ENCODE measurements at regions not wholly inside any gene's neighbourhood (a gene's known extent, or its start where the extent isn't known, plus 50 kb on each side); places are given as distances from the start of the nearest gene placed in this dataset.

DNA sequence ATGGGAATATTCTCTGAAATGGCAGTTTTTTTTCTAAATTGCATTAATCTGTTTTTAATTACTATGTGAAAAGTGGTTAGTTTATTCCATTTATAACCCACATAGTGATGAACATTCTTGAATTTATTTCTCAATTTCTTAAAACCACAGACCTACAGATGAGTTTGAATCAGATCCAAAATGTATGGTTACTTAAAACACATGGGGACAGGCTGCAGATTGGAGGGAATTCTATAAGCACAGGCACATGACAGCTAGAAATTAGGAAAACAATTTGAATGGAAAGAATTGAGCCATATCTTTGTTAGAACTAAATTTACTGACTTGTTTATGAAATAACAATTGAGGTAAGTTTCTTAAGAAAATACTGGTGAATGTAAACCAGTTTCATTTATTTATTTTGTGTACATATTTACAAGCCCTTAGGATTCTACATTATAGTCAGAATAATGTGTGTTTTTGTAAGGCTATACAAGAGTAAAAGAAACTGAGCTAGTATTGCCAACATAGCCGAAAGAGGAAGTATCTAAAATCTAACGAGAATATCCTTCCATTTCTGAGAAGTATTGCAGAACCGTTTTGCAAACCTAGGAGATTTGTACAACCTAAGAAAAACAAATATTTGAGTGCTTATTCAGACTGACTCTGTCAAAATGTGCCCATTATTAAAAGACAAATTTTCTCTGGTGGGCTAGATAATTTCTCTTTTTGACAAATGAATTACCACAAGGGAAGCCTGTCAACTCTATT lies 434.3 kb upstream of the SEMA3D start:
- Histone ChIP-seq H3K4me3 (replicated peaks in 1 of 3) (no peak overlapping the region), H3K27me3 (no peaks in the 10 kb centered on the region), H3K4me1 (no peaks in the 10 kb centered on the region), H3K9me3 (no peaks in the 10 kb centered on the region), H3K36me3 (no peaks in the 10 kb centered on the region), H3K27ac (no peak overlapping the region)
- WGBS, 2 donors: 55 to 69% methylated on average over 3 of the region's 3 CpGs
- DNase-seq: no peak
- intact Hi-C loops (cut with DNase I): no loop called here
- no peak for TF ChIP-seq CTCF (IDR thresholded peaks at IDR 0.05)
- no peak for TF ChIP-seq POLR2A (IDR thresholded peaks at IDR 0.05)

DNA sequence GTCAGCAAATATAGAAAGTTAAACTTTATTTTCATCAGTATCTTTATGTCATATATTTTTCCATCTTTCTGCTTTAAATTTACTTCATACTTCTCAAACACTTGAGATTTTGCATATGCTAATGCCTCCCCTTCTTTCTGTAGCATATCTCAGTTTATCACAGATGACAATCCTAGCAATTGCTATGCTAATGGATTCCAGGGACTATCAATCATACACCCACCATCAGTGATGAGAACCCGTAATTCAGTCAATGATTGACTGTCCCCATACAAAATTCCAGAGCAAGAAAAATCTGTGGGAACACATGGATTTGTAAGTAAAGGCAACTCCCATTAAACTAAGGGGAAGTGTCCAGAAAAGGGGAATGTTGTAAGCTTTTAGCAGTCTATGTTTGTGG lies 432.4 kb upstream of the SEMA3D start:
- Histone ChIP-seq H3K4me3 (replicated peaks in 1 of 3) (no peak overlapping the region), H3K27me3 (no peaks in the 10 kb centered on the region), H3K9me3 (no peaks in the 10 kb centered on the region), H3K36me3 (no peaks in the 10 kb centered on the region), H3K4me1 (no peaks in the 10 kb centered on the region), H3K27ac (no peak overlapping the region)
- intact Hi-C loops (cut with DNase I): no loop called here
- 82 to 83% methylated on average over 1 of the region's 1 CpG for WGBS, 2 donors
- no peak for DNase-seq
- TF ChIP-seq CTCF (IDR thresholded peaks at IDR 0.05): no peak
- TF ChIP-seq POLR2A (IDR thresholded peaks at IDR 0.05): no peak

- intact Hi-C loops (cut with DNase I): no loop called here
- H3K36me3 ChIP-seq: no peaks in the 10 kb centered on the region
- TF ChIP-seq CTCF (IDR thresholded peaks at IDR 0.05) (no peak), POLR2A (IDR thresholded peaks at IDR 0.05) (no peak)
- WGBS, 2 donors: 94 to 96% methylated on average over 4 to 5 of the region's 5 CpGs
- H3K4me3 ChIP-seq (replicated peaks in 1 of 3): no peak overlapping the region
- no peak for DNase-seq
- no peak overlapping the region for H3K27ac ChIP-seq
- H3K4me1 ChIP-seq: no peaks in the 10 kb centered on the region
- H3K9me3 ChIP-seq: no peaks in the 10 kb centered on the region
- H3K27me3 ChIP-seq: no peaks in the 10 kb centered on the region
Measured at GRCh38 chr7:85614684-85615083, 427.8 kb upstream of the SEMA3D start.

- intact Hi-C loops (cut with DNase I): no loop called here
- Histone ChIP-seq H3K36me3 (no peaks in the 10 kb centered on the region), H3K4me3 (replicated peaks in 1 of 3) (no peak overlapping the region), H3K9me3 (no peaks in the 10 kb centered on the region), H3K27me3 (no peaks in the 10 kb centered on the region), H3K27ac (no peak overlapping the region), H3K4me1 (no peaks in the 10 kb centered on the region)
- DNase-seq: no peak
- TF ChIP-seq POLR2A (IDR thresholded peaks at IDR 0.05) (no peak), CTCF (IDR thresholded peaks at IDR 0.05) (no peak)
Measured at GRCh38 chr7:85612514-85612913, 425.7 kb upstream of the SEMA3D start.

DNA sequence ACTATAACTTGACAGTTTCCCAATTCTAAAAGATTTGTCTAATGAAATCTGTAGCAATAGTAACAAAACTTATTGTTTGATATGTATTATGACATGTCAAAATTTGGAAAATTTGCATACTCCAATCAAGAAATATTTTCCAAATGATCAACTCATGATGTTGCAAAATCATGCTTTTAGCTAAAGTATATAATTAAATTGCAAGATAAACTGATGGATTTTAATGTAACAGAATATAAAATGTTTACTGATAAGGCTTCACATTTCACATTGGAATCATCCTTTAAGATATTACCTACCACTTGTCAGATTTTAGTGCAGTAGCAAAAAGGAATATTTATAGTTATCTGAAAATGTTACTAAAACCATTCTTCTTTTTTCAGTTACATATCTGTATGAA lies 421.9 kb upstream of the SEMA3D start:
- intact Hi-C loops (cut with DNase I): no loop called here
- H3K36me3 ChIP-seq: no peaks in the 10 kb centered on the region

More for the DNA sequence above, 421.9 kb upstream of the SEMA3D start:
- no peak overlapping the region for H3K4me3 ChIP-seq (replicated peaks in 1 of 3)
- H3K9me3 ChIP-seq: no peaks in the 10 kb centered on the region
- no peaks in the 10 kb centered on the region for H3K27me3 ChIP-seq
- H3K4me1 ChIP-seq: no peaks in the 10 kb centered on the region
- no peak for DNase-seq
- H3K27ac ChIP-seq: no peak overlapping the region
- TF ChIP-seq CTCF (IDR thresholded peaks at IDR 0.05) (no peak), POLR2A (IDR thresholded peaks at IDR 0.05) (no peak)
